Stimulated activated CD4-positive, alpha-beta T cell treated with anti-CD3 and anti-CD28 coated beads, Interleukin-4, amount 100 ng/mL, for 48 hours (primary cell): ENCODE measurements at regions not wholly inside any gene's neighbourhood (a gene's known extent, or its start where the extent isn't known, plus 50 kb on each side); places are given as distances from the start of the nearest gene placed in this dataset.
"Not testable (repeated sequence)": the region's sequence is repeated elsewhere in the genome, so short reads cannot be mapped to it uniquely, and the experiment has no call there.

Source experiments
- DNase-seq, 2 donors: peaks; one replicate each; pipeline ENCODE4 v3.0.0-alpha.2; 2020; ENCODE audit warnings: low read depth in 2 of 2

DNA sequence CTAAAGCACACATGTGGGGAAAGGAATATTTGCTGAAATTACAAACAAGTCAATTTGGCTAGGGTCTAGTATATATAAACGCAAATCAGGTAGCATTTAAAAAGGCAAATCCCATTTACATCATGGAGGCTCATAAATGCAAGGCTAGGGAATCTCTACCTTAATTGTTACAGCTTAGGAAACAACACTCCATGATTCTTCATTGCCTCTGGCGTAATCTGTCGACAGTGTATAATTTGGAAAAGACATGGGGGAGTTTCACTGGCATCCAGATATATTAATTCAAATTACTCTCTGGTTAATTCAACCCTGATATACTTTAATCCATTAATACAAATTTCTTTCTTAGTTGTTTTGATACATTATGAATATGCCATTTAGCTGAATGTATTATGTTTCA lies 1630.2 kb upstream of the FLRT2 start:
- DNase-seq = no peak

DNA sequence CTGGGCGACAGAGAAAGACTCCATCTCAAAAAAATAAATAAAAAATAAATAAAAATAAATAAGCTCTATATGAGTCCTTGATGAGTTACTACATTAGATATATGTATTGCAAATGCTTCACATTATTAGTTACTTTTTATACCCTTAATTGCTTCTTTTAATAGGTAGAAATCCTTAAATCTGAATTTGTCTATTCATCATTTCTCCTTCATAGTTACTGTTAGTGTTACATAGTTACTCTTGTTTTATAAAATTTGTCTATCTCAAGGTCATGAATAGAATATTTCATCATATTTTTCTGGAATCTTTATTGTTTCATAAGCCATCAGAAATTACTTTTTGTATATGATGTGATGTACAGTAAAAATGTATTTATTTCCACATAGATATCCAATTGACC lies 1624.8 kb upstream of the FLRT2 start:
- DNase-seq = no peak

DNA sequence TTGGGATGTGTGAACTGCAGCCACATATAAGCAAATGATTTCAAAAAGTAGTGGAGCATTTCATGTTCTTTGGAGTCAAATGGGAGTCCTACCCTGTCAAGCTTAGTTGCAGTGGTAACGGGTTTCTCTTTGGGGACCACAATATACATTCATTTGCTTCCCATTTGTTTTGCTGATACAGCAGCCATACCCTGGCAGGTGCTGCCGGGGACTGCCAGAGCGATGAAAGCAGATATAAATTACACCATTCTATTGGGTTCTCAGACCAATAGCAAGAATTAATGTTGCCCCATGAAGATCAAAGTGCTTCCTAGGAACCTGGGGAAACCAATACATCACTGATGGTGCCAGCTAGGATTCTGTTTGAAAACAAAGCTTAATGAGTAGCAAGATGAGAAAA lies 1621.5 kb upstream of the FLRT2 start:
- no peak for DNase-seq

DNA sequence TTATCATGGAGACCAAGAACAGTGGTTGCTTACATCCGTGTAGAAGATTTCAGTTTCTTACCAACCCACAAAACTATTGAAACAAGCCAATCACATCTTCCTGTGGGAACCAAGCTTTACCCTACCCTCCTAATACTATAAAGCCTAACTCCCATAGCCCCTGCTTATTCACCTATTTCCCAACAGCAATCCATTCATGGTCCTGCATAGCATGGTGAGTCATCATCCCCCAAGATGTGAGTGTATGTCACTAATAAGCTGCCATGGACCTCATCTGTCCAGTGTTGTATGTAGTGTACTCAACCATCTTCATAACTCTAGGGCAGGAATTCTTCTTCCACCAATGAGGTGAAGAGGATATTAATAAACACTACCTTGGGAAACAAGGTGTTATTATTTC lies 1620.4 kb upstream of the FLRT2 start:
- no peak for DNase-seq

DNA sequence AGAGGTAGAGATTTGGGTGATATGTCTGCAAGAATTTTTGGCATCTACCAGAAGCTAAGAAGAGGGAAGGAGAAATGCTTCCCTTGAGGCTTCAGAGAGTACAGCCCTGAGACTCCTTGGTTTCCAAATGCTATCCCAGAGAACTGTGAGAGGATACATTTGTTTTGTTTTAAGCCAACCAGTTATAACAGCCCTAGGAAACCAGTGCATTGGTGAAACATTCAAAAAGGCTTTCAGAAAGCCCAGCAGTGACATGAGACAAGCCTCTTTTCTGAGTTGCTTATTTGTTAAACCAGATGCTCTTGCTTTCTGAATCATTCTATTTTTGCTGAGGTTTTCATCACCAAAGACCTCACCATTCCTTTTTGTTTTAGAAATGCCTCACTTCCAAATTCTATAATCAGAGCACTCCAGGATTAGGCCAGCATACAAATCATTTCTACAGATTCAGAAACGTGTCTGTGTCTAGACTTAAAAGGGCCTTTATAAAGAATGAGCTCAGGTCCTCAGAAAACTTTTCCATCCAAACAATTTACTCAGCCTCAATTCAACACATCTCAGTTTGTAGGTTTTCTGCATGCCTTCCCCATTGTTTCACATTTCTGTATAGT lies 1617.8 kb upstream of the FLRT2 start:
- DNase-seq = no peak

DNA sequence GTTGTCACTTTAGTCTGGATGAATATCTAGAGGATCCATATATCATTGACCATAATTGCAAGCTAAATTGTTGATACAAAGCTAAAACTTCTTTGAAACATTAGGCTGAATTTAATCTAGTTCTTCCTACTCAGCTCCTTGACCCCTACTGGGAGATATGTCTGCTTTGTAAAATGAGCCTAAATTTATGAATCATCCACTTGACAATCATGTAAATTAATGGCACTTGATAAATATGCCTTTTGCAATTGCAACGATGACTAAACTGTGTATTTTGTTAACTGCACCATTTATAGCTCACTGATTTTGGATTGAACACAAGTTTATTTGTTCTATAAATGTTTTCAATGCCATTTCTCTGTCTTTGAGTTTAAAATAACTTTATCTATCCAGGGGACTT lies 1616.5 kb upstream of the FLRT2 start:
- no peak for DNase-seq

DNA sequence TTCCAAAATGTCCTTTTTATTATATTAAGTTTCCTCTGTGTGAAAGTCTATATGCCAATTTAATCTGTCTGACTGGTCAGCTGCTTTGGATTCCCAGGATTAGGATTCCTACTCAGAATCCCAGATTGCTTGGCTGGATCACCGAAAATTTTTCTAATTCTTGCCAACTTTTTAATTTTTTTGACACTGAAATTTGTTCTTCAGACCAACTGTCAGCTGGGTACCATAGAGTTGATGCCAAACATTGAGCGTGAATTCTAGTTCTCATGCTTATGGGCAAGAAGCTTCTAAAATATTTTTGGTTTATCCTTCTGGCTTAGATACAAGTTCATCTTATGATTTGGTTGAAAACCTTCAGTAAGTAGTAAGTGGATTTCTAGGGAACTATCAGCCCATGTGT lies 1611.4 kb upstream of the FLRT2 start:
- no peak for DNase-seq

DNA sequence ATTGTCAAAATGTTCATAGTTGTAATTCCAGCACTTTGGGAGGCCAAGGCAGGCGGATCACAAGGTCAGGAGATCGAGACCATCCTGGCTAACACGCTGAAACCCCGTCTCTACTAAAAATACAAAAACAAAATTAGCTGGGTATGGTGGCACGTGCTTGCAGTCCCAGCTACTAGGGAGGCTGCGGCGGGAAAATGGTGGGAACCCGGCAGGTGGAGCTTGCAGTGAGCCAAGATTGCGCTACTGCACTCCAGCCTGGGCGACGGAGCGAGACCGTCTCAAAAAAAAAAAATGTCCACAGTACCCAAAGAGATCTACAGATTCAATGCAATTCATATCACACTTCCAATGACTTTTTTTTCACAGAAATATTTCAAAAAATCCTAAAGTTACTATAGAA lies 1610.3 kb upstream of the FLRT2 start:
- not testable (repeated sequence) for DNase-seq

DNA sequence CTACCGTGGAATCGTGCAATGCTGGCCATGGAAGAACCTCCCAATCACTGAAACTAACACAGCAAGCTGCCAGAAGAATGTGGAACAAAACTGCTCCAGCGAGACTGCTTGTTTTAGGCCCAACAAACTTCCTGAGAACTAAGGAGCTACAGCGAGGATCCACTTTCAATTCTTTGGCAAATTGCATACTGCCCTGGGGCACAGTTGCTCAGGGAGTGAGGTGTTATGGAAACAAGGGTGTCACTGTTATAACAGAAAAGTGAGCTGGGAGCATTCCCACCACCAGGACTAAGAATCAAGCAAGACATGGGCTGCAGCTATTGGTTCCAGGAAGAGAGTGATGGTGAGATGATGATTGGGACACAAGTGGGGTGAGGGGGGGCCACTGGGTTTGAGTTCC lies 1606.1 kb upstream of the FLRT2 start:
- no peak for DNase-seq

DNA sequence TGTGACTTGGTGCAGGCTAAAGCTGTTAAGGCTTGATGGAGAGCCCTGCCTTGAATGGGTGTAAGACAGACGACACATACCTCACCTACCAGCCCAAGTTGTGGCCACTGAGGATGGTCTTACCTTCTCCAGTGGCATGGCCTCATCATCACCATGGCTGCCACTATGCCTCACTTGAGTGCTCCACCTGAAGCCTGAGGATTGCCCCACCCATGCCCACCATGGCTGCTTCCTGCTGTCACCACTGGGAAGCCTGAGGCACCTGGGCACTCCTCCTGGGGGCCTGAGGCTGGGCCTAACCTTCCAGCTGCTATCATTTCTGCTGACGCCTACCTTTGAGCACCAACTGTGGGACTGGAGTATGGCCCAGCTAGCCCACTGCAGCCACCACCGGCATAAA lies 1605.7 kb upstream of the FLRT2 start:
- no peak for DNase-seq

DNA sequence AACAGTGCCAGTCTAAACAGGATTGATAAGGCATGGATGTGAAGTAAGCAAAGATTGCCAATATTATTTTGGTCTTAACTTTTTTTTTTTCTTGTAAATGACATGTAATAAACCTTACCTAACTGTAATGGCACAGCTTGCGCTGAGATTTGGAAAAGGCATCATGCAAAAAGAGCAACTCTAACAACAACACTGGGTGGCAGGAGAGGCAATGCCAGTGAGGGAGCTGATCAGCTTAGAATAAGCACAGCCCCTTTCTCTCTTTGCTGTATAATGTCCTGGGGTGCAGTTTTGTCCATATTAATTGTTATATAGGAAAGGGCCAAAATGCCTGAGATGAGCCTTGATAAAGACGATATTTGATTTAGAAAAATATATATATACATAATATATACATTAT lies 1589.7 kb upstream of the FLRT2 start:
- no peak for DNase-seq

DNA sequence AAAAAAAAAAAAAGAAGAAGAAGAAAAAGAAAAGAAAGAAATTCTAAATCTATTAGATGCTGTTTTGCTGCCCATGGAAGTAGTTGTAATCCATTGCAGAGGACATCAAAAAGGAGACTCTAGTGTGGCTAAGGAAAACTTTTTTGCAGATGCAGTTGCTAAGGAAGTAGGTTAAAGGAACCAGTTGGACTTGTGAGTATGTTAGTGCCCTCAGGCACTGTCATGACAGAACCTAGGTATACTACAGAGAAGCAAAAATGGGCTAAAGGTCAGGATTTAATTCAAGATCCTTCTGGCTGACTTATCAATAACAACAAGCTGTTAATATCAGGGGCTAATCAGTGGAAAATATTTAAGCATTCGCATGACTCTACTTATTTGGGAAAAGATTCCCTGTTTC lies 1571.6 kb upstream of the FLRT2 start:
- no peak for DNase-seq

DNA sequence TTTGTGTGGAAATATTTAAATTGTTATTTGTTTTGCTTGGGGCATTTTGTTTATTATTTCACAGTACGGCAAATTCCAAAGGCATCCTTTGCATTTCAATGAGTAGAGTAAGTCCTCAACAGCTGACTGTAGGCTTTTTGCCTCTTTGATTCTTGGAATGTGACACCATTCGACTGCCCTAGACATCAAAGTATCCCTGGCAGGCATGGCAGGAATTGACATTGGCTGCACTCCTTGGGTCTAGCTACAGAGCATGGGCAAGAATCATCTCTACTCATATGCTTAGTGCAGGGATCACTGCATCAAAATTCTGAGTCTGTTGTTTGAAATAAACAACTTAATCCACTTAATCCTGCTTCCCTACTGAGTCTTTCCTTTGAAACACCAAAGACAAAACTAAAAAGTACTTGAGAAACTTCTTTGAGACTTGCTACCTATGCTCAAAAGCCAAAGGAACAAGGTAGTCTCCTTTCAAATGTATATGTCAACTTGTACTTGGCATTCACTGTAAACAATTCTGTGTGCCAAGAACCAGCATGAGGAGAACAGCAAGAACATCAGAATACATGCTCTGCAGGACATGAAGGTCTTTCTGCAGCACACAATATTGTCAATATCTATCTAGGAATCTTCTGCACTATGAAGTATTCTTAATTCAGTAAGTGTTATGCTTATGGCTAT lies 1569.0 kb upstream of the FLRT2 start:
- no peak for DNase-seq

DNA sequence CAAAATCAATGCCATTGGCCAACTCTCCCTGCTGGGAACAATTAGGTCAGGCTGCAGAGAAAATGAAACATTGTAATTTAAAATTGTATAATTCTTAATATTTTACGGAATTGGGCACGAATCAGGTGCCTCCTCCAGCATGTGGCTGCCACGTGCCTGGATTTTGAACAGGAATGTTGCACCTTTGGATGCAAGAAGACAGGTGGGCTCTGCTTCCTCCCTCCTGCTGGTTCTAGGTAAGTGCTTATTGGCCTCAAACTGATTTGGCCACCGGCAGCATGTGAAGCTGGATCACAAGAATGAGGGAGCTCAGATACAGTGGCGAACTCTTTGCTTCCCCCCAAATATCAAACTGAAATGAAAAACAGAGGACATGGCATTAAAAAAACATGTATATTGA lies 1559.9 kb upstream of the FLRT2 start:
- no peak for DNase-seq

DNA sequence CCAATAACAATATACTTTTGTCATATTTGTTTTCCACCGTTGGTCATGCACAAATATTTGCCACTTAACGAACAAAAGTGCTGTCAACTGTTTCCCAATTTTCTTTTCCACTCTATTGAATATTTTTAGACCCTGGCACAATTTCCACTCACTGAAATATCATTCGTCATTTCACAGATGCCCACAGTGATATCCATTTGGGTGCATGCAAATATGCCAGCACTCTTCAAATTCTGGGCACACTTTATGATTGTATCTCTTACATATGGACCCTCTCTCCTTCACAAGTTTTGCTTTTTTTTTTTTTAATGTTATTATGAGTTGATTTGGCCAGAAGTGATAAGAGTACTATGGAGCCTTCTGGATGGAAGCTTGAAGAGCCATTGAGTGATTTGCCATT lies 1557.3 kb upstream of the FLRT2 start:
- DNase-seq = no peak

DNA sequence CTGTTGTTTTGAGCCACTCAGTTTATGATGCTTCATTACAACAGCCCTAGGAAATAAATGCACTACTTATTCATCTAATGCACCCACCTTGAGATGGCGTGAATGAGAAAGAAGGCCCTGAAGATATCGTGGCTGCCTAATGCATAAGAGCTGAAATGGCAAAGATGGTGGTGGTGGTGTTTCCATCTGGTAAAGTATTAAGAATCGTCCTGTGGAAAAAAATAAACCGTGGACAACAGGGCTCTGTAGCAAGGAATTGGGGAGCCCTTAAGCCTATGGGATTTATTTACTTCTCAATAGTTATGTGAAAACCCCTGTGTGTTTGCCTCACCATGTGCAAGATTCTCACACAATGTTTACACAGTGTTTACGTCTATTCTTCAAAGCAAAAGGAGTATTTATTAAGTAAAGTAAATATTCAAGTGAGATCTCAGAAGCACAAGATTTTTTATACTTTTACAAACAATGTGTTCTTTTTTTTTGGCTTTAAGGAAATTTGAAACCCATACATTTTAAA lies 1555.2 kb upstream of the FLRT2 start:
- DNase-seq = no peak

DNA sequence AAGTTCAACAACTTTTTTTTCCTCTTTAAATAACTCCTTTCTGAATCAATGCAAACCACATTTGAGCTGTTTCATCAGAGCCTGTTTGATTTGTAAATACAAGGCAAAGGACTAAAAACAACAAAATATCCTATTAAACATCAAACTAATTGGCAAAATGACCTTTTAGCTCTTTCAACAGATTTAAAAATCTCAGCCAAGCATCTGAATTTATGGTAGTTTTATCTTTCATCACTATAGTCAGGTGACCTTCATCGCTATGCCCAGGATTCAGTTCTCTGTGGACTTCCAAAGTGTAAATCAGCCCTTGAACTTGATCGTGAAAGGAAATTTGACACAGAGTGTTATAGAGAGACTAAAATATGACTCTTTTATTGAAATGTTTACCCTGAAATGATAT lies 1554.5 kb upstream of the FLRT2 start:
- no peak for DNase-seq

DNA sequence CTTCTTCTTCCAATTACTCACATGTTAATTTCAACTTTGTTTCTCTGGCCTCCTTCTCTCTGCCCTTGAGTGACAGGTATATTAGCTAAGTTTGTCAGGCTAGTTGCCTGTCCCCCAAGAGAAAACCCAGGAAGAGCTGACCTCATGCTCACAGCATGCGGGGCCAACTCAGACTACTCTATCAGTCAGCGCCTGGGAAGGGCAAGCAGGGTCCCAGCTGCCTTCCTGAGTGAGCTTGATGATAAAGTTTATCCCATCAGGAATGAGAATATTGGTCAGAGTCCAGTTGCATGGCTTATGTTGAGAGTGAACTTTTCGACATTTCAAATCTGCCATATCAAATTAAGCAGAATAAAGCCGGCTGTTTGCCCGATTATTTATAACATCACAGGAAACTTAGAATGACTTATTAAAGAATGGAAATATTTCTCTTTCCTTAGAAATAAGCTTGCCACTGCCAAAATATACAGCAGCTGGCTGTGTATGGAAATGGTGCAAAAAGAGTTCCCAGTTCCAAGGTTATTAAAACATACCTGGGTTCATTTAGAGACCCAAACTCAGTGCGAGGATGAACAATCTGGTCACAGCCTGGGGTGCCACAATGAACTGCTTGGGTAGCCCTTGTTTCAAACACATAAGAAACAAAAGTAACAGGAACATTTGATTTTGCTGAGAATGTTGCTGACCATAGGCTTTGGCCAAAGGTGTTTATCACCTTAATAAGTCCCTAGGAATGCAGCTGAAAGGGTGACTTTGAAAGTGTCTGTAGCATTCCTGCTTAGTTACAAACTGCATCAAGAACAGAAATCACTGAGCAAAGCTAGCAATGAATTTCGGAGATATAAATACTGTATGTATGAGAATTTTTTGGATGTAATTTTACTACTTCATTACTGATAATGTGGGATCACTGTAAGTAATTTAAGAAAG lies 1553.8 kb upstream of the FLRT2 start:
- DNase-seq = no peak

DNA sequence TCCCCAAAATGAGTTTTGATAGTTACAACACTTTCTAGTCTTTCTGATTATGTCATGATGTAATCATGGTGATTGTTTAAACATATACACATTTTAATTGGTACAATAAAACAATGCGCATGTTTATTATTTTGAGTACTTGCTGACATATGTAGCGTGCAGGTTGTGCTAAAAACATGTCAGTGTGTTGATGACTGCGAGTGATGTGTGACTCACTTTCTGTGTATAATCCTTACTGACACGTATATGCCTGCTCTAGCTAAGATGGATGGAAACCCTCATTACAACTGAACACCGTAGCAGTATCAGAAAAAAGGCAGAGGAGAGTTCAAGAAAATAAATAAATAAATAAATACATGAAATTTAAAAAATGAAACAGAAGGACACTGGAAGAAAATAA lies 1552.4 kb upstream of the FLRT2 start:
- no peak for DNase-seq

DNA sequence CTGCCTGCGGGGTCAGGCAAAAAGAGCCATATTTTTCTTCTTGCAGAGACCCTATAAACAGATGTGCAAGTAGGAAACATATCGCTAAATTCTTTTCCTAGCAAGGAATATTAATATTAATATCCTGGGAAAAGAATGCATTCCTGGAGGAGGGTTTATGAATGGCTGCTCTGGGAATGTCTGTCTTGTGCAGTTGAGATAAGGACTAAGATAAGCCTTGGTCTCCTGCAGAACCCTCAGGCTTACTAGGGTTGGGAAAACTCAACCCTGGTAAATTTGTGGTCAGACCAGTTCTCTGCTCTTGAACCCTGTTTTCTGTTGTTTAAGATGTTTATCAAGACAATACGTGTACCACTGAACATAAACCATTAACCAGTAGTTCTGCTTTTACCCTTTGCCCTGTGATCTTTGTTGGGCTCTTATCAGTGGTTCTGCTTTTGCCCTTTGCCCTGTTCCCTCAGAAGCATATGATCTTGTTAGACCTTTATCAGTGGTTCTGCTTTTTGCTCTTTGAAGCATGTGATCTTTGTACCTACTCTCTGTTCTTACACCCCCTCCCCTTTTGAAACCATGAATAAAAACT lies 1548.2 kb upstream of the FLRT2 start:
- DNase-seq = not testable (repeated sequence)

DNA sequence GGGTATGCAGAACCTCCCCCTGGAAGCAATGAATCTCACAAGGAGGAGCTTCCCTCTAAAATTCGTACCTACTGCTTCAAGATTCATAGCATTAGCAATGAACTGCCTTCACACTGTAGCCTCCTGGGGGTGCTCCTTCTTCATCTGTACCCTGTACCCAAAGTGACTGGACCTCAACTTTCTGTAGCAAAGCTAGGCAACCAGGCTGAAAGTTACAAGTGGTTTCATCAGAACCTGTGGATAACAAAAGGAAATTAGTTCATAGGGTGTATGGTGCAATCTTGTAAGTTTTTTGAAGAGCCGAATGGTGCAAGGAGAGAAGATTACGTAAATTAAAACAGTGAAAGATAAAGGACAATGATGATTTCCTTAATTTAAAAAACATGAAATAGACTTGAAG lies 1541.7 kb upstream of the FLRT2 start:
- no peak for DNase-seq

DNA sequence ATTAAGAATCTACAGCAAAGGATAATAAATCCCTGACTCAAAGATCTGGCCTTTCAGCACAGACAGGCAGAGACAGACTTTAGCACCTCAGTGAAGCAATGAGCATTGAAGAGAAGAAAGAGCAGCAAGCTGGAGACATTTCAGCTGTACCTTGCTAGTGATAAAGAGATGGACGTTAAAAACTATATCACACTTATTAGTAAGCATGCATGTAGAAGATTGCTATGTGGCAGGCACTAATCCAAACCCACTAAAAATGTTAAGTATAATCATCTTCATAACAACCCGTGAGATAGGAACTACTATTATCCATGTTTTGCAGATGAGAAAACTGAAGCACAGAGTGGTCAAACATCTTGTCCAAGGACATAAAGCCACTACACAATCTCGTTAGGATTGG lies 1538.3 kb upstream of the FLRT2 start:
- no peak for DNase-seq
